HG02588 (cell line): ENCODE measurements at regions not wholly inside any gene's neighbourhood (a gene's known extent, or its start where the extent isn't known, plus 50 kb on each side); places are given as distances from the start of the nearest gene placed in this dataset.

Experiments used
- ATAC-seq: cut with Tn5 transposase; IDR thresholded peaks from one replicate; pipeline ENCODE4 v1.9.1; 2021; ENCODE audit warnings: mild to moderate bottlenecking, moderate library complexity; ENCODE audit not compliant: unreplicated experiment

GRCh38 chr1:38097284-38097898 lies 50.8 kb upstream of the POU3F1 start:
- ATAC-seq = no peak
